AG04450 (cell line): ENCODE measurements at regions not wholly inside any gene's neighbourhood (a gene's known extent, or its start where the extent isn't known, plus 50 kb on each side); places are given as distances from the start of the nearest gene placed in this dataset.
A peak's percentile ranks its signal among the peaks of the same experiment; 100 is the strongest.

Source experiments
- CTCF ChIA-PET: fragments of 300-600, 350-600 bp; formaldehyde crosslinking; extraction: SDS; loops from one replicate; lab custom pipeline; 2022; ENCODE audit warnings: antibody characterized with exemption, inconsistent platforms; lab: Charles Lee
- POLR2A ChIA-PET: fragments of 350-600 bp; formaldehyde crosslinking; extraction: SDS; loops from one replicate; lab custom pipeline; 2021; ENCODE audit warnings: antibody characterized with exemption, inconsistent platforms; lab: Yijun Ruan, JAX
- DNase-seq: peaks from one replicate; pipeline ENCODE4 v3.0.0-alpha.2; 2011; ENCODE audit warnings: low read depth, low spot score
- H3K27ac ChIP-seq: one replicate; pipeline ENCODE4 v1.5.1; 2012; ENCODE audit warnings: low read depth, low read length, control low read depth
- H3K27me3 ChIP-seq: one replicate; pipeline ENCODE4 v1.6.0; 2012; ENCODE audit warnings: low read length; ENCODE audit not compliant: control insufficient read depth, insufficient read depth
- H3K4me3 ChIP-seq: 2 replicates; pipeline ENCODE4 v1.5.1; 2011; ENCODE audit warnings: mild to moderate bottlenecking, low read depth, low read length, control low read depth
- H3K9me3 ChIP-seq: 2 replicates; pipeline ENCODE4 v1.5.1; 2012; ENCODE audit warnings: low read length; ENCODE audit not compliant: control insufficient read depth, insufficient read depth
- CTCF ChIP-seq: IDR thresholded peaks from 2 replicates; pipeline ENCODE4 v1.5.1; 2011; ENCODE audit warnings: low read depth, low read length, control low read depth, inconsistent platforms

- no peak for DNase-seq
- Histone ChIP-seq H3K27me3 (no peaks in the 10 kb centered on the region), H3K9me3 (no peaks in the 10 kb centered on the region), H3K4me3 (no peak overlapping the region), H3K27ac (no peak overlapping the region)
- no peak for TF ChIP-seq CTCF
- POLR2A ChIA-PET = no interaction called here
- CTCF ChIA-PET = no interaction called here
These were observed 127.3 kb upstream of the ADGRL4 start for GRCh38 chr1:79133774-79134364.

DNA sequence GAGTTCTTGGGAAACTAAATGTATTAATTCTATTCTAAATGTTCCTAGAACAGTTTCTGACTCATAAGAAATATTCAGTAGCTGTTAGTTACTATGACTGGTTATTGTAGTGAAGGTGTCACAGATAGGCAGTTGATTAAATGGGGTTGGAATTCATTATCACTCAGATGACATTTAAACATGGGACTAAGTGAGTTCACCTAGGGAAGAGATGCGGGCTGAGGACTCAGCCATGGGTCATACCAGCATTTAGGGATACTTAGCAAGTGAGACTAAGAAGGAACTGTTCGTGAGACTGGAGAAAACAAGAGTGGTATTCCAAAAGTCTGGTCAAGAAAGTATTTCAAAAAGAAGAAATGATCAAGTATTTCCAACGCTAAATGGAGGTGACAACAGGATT, 125.1 kb upstream of the ADGRL4 start:
- ChIA-PET CTCF (no interaction called here), POLR2A (no interaction called here)
- TF ChIP-seq CTCF = no peak

DNA sequence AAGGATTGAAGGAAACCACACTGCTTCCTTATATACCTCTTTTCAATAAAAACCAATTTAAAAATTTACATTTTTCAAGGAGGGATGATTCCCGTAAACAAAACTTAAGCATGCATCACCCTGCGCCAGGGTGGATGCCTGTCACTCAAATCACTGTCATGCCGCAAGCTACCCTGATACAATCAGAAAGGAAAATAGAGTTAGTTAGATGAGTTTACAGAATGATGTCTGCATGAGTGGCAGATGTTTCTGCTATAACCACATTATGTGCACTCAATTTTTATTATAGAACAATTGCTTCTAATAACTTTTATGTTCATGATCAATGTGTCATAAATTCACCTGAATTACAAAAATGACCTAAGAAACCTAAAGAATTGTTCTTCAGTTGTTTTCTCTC, 123.4 kb upstream of the ADGRL4 start:
- TF ChIP-seq CTCF = no peak
- POLR2A ChIA-PET = no interaction called here
- Histone ChIP-seq H3K9me3 (no peaks in the 10 kb centered on the region), H3K4me3 (no peak overlapping the region), H3K27me3 (no peaks in the 10 kb centered on the region), H3K27ac (no peak overlapping the region)
- CTCF ChIA-PET = no interaction called here
- DNase-seq = no peak

More for the DNA sequence above, 125.1 kb upstream of the ADGRL4 start:
- Histone ChIP-seq H3K27ac (no peak overlapping the region), H3K27me3 (no peaks in the 10 kb centered on the region), H3K4me3 (no peak overlapping the region), H3K9me3 (no peaks in the 10 kb centered on the region)
- no peak for DNase-seq

DNA sequence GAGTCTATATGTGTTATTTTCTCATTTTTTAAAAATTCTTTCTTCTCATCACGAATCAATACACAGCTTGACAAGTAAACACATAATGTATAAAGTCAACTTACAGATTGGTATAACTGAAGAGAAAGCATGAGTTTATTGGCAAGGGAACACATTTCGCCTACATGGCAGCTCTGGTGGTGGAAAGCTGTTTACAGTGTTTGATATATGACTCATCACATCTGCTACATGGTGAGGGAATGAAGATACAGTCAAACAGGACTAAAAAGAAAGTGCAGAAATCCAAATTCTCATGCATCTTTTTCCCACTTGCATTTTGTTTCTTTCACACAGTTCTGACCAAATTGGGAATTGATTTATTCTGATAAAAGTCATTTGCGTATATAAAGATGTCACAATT, 122.2 kb upstream of the ADGRL4 start:
- TF ChIP-seq CTCF = no peak
- ChIA-PET CTCF (no interaction called here), POLR2A (no interaction called here)

GRCh38 chr1:79124756-79125155, 118.2 kb upstream of the ADGRL4 start:
- ChIA-PET CTCF (no interaction called here), POLR2A (no interaction called here)
- Histone ChIP-seq H3K9me3 (no peaks in the 10 kb centered on the region), H3K4me3 (no peak overlapping the region), H3K27me3 (no peaks in the 10 kb centered on the region), H3K27ac (no peak overlapping the region)
- DNase-seq = no peak
- no peak for TF ChIP-seq CTCF

More for the DNA sequence above, 122.2 kb upstream of the ADGRL4 start:
- Histone ChIP-seq H3K27ac (no peak overlapping the region), H3K27me3 (no peaks in the 10 kb centered on the region), H3K4me3 (no peak overlapping the region), H3K9me3 (no peaks in the 10 kb centered on the region)
- DNase-seq = peak; percentile 73
